Stimulated activated CD4-positive, alpha-beta T cell treated with anti-CD3 and anti-CD28 coated beads, Interleukin-1b, Interleukin-23, amount 100 ng/mL, for 4 hours (primary cell): ENCODE measurements at regions not wholly inside any gene's neighbourhood (a gene's known extent, or its start where the extent isn't known, plus 50 kb on each side); places are given as distances from the start of the nearest gene placed in this dataset.
"Not testable (repeated sequence)": the region's sequence is repeated elsewhere in the genome, so short reads cannot be mapped to it uniquely, and the experiment has no call there.

Source experiments
- DNase-seq, 2 donors: peaks; one replicate each; pipeline ENCODE4 v3.0.0-alpha.2; 2020; ENCODE audit warnings: low read depth in 2 of 2

DNA sequence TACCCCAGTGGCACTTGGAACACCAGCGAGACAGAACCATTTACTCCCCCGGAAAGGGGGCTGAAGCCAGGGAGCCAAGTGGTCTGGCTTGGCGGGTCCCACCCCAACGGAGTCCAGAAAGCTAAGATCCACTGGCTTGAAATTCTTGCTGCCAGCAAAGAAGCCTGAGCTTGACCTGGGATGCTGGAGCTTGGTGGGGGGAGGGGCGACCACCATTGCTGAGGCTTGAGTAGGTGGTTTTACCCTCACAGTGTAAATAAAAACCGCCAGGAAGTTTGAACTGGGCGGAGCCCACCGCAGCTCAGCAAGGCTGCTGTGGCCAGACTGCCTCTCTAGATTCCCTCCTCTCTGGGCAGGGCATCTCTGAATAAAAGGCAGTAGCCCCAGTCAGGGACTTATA is 62.8 kb downstream of the RPS24 start:
- not testable (repeated sequence) for DNase-seq

DNA sequence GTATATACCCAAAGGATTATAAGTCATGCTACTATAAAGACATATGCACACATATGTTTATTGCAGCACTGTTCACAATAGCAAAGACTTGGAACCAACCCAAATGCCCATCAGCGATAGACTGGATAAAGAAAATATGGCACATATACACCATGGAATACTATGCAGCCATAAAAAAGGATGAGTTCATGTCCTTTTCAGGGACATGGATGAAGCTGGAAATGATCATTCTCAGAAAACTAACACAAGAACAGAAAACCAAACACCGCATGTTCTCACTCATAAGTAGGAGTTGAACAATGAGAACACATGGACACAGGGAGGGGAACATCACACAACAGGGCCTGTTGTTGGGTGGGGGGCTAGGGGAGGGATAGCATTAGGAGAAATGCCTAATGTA is 68.9 kb downstream of the RPS24 start:
- DNase-seq: not testable (repeated sequence)

DNA sequence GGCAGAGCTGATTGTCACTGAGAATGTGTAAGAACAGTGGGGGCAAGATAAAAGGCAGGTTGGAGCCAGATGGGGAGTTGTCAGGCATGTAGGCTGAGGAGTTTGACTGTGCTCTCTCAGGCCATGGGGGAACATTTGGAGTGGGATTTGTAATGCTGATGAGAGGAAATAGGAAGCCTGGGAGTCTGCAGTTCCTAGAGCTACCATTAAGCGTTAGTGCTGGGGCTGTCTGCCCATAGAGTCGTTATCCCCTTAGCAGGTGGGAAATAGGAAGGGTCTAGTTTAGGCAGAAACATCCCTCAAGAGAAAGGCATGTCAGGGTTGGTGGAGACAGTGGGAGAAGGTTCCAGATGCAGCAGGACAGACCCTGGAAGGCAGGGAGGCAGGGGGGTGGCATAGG is 75.5 kb downstream of the RPS24 start:
- DNase-seq: no peak

DNA sequence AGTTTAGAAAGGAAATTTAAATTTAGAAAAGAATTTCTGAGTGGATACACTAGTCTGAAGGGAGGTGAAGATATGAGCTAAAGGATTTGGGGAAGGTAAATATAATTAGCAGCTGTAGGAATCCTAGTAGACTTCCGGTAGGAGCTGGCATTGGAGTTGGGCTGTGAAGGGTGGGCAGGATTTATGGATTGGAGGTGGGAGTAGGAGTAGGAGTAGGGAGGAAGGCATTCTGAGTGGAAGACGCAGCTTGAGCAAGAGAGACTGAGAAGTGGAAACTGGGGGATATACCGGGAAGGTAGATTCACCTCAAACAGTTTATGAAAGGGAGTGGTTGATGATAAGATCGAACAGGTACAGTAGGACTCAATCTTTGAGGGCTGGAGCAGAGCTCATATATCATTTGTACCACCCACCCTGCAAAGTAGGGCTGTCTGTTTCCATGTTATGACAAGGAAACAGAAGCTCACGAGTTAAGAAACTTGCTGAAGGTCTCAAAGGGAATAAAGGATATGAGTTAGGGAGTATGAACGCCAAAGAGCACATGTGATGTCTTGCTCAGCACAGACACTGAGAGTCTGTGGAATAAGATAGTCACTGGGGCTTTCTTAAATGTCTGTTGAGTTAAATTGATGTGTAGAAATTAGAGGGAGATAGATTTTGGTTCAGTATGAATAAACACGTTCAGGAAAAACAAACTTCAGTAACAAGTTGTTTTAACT is 81.6 kb downstream of the RPS24 start:
- DNase-seq: no peak

DNA sequence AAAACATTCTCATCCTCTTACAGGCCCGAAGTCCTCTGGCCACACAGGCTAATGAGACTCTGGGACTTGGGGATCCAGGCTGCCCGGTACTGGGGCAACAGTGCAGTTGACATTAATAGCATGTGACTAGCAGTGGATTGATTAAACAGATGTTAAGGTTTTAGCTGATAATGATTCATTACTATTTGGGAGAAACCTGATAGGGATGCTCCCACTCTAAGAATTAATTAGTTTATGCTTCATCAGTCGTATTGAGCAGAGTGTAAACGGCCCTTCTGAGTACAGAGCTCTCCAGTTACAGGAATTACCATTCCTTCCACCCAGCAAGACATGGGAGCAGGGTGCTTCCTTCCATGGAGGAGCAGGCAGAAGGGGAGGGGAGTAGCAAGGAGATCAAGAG is 82.7 kb downstream of the RPS24 start:
- no peak for DNase-seq

DNA sequence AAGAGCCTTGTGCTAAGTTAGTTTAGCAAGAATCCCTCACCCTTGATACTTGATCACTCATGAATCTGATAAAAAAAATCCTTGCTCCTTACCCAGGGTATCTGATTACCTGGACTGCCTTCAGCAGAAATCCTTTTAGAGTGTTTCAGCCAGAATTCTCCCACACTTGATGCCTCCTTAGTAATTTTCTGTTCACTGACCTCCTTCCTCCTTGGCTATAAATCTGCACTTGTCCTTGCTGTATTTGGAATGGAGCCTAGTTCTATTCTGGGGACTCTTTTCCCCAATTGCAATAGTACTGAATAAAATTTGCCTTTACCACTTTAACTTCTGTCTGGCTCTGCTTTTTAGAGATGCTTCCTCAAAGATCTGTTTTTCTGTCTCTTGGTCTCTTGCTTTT is 84.9 kb downstream of the RPS24 start:
- DNase-seq: no peak

DNA sequence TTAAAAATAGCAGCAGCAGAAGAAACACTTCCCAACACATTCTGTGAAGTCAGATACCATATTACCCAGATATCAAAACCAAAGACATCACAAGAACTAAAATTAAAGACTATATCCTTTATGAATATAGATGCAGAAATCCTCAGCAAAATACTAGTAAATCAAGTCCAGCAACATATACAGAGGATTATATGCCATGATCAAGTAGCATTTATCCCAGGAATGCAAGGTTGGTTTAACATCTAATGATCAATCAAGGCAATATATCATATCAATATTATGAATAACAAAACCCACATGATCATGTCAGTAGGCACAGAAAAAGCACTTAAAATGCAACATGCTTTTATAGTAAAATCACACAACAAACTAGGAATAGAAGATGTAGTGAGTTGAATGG is 88.1 kb downstream of the RPS24 start:
- no peak for DNase-seq

DNA sequence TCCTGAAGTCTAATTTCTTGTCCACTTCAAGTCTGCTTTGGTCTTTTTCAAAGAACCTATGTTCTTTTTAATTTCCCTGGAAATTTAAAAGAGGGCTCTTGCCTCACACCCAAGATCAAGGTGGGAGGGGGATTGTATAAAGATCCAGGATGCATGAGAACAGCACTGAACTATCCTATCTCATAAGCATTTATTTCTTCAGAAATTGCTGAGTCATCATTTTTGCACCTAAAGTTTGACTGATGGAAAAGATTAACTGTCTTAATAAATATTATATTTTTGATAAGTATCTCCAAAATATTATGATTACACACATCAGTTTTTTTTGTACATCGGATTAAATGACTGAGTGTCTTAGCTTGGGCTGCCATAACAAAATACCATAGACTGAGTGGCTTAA is 90.5 kb downstream of the RPS24 start:
- DNase-seq: no peak

DNA sequence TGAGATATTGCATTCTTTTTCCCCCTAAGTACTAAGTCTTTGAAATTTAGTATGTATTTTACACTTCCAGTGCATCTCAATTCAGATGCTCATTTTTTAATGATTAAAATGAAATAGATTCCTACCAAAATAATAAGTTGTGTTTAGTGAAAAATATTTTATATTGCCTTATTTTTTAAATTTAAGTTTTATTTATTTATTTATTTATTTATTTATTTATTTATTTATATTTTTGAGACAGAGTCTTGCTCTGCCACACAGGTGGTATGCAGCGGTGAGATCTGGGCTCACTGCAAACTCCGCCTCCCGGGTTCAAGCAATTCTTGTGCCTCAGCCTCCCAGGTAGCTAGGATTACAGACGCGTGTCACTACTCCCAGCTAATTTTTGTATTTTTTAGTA is 95.5 kb downstream of the RPS24 start:
- no peak for DNase-seq

DNA sequence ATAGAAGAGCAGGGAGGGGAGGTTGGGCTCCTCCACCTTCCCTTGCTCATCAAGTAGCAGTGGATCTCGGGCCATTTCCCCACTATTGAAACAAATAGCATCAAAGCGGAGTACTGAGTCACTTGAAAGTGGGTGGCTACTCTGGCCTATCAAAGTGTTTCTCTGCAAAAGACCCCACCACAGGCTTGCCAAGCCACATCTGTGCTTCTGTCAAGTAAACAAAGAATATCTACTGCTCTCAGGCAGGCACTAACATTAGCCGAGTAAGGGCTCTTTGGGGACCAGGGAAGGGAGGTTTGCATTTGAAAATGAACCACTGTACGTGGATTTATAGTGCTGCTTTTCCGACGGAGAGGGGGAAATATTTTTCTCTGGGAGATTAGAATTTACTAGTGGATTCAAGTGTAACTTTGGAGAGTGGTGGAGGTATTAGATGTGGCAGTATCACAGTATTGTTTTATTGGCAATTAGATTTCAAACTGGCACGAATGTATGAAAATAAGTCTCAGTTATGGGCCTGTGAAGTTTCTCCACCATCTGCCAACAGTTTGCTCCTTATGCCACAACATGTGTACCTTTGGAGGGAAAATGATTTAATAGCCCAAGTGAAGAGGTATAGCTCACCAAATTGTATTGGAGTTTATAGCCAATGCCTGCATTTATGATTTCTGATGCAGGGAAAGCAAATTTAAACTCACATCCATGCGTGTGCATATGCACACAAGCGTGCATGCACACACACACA is 97.5 kb downstream of the RPS24 start:
- DNase-seq: no peak

DNA sequence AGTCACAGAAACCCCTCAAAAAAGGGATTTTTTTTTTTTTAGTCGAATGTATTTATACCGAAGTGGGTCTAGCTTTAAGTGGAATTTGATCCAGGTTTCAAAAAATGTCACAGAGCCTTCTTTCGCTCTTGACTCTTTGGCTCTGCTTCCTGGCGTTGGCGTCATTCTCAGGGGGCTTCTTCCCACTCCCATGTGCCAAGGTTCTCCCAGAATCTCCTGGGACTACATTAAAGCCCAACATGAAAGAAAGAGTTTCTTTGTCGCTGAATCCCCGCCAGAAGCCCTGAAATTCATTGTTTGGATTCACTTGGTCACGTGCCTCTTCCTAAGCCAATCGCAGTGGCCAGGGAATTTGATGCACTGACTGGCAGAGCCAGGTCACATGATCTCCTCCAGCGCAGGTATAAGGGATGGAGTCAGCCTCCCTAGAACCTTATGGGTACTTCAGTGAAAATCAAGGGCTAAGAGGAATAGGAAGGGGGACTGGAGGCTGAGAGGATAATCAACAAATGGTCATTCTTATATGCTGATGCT is 101.2 kb downstream of the RPS24 start:
- no peak for DNase-seq

DNA sequence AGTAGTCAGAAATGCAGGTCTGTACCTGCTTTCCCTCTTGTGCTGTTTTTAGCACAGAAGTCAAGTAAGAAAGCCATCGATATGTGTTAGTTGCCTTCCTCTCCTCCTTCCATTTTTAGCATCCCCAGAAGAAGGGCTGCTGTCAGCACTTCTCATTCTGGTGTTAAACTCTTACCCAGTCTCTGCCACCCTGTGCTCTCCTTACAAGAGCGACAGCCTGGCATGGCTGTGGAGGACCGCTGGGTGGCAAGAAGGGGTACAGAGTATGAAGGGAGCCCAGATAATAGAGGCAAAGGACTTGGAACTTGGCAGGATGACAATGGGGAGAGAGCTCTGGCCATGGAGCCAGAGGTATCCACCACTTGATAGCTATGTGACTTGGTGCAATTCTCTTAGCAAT is 103.5 kb downstream of the RPS24 start:
- DNase-seq: no peak

DNA sequence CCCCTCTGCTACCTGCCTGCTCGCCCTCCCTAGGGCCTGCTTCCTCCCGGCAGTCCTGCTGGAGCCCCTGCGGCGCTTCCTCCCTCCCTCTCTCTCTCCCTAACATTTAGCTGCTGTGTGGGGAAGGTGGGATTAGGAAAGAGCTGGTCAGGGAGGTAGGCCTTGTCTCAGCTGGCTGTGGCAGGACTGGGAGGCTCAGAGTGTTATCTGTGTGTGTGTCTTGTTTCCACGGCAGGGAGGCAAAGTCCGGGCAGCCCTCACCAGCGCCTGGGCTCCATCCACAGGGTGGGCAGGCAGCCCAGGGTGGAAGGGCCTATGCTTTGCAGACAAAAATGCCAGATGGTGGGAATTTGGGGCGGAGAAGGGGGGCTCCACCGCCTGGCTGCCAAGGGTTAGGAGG is 105.7 kb downstream of the RPS24 start:
- DNase-seq: no peak

DNA sequence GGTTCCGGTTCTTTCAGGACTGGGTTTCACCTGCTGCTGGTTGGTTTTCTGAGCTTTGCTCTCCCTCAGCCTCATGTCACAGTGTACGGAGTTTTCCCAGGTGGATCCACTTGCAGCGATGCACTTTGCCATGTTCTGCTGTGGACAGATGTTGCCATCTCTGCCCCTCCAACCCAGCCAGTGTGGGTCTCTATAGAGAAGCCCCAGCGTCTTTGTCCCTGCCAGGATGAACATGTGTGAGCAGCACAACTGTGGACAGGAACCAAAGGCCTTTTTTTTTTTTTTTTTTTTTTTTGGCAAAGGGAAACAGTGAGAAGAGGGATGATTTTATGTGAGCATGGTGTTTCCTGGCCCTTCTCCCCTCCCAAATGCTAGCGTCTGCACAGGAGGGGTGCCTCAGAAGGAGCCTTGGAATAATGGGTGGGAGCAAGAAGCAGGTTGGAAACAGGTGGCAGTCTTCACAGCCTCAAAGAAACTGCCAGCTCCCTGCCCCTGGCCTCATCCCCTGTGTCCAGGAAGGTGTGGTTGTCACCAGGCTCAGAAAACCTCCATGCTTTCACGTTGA is 106.5 kb downstream of the RPS24 start:
- DNase-seq: no peak

DNA sequence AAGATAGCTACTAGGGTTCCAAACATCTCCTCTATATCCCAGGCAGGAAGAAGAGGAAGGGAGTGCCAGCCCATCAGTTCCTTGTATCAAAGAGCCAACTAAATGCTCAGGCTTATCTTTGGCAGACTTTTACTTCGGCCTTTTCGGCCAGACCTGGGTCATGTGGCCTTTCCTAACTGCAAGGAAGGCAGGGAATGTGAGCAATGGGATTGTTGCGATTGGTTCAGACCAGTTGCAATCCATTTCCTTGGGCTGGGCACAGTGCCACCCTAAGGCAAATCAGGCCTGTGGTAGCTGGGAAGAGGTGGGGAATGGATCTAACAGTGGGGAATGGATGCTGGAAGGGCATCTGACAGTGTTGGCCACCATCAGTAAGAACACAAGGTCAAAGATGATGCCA is 109.9 kb downstream of the RPS24 start:
- DNase-seq: no peak

DNA sequence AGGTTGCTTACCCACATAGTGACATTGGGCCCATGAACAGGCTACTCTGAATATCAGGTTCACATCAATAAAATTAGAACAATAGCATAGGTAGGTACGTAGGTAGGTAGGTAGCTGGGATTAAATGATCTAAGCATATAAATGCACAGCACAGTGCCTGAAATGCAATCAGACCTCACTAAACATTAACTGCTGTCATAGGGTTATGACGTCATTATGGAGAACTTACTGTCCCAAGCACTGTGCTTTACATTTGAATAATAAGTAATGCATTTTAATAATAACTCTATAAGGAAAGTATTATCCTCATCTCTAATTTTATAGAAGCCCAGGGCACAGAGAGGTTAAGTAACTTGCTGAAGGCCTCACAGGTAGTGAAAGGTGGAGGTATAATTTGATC is 112.5 kb downstream of the RPS24 start:
- DNase-seq: no peak

DNA sequence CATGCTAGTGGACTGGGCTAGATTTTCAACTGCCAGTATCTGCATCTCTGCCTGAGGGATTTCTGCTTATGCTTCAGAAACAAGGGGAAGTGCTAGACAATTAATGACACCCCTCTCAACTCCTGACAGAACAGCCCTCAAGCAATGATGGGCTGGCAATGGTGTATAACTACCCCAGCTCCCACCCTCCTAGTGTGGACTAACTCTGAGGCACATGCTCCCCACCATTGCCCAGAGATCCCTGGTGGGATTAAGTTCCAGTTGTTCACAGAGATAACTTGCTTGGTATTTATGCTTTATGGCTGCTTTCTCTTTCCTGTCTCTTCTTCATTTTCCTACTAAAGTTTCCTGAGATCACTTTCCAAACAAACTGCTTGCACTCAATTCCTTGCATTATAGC is 113.5 kb downstream of the RPS24 start:
- DNase-seq: no peak

DNA sequence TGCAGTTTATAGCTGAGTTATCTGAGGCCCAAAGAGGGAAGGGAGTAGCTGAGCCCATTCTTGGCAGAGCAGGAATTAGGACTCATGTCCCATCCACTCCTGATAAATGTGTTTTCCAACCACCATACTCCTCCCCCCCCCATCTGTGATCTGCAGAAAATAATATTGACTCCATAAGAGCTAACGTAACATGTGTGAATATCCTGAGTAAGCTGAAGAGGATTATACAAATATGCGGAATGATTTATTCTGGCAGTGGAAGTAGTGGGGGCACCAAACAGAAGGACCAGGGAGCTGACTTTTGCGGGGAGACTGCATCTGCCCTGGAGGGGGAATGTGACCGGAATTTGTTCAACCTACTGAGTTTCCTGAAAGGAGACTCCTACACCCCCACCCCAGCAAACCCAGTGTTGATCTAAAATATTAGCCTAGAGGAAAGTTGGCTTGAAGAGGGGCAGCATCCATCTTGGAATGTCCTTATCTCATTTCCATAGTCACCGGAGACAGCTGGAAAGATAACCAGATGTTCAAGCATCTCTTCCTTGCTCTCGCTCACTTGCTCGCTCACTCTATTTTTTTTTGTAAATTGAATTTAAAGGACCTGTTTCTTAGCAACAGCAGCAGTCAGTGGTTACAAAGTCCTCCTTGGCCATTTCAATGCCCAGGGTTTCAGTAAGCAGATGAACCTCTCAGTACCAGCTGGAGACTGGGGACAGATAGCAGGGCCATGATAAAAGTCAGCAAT is 114.7 kb downstream of the RPS24 start:
- no peak for DNase-seq

DNA sequence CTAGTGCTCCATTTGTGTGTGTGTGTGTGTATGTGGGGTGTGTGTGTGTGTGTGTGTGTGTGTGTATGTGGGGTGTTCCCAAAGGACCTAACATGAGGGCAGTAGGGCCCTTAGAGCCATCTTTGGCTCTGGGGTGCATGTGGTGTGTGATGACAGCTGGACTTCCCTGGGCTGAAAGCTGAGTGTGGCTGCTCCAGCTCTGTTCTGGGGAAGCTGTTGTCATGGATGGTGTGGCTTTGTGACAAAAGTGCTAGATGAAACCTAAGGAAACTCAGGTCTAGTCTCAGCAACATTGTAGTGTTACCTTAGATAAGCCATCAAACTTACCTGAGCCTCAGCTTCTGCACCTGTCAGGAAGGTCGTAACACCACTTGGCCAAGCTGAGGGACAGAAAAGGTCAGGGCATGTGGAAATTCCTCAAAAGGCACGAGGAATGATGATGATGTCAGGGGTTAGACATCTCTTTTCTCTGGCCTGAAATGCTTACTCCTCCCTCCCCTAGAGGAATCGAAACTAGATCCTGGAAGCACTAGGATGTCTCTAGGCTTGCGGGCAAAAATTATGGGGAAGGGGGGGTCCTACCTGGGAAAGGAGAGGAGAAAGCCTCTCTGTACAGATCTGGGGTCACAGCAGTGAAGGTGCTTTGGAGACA is 115.4 kb downstream of the RPS24 start:
- DNase-seq: no peak

DNA sequence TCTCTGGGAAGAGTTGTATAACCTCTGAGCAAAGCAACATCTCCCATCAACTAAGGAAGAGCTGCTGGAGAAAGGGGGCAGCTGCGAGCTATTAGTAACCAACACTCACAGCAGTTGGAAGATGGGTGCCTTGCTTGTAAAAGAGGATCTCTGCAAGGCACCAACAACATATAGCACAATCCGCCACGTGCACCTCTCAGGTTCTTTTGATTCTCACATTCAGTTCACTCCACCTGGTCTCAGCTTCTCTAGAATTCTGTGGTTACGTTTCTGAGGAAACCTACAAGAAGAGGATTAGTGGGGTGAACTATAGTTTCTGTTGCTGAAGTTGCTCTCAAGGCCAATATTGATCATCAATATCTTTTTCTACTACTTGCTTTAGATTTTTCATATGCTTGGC is 117.1 kb downstream of the RPS24 start:
- no peak for DNase-seq

DNA sequence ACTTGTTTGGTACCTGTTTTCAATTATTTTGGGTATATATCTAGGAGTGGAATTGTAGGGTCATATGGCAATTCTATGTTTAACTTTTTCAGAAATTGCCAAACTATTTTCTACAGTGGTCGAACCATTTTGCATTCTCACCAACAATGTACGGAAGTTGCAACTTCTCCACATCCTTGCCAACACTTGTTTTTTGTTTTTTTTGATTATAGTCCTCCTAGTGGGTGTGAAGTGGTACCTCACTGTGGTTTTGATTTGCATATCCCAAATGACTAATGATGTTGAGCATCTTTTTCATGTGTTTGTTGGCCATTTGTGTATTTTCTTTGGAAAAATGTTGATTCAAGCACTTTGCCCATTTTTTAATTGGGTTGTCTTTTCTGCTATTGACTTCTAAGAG is 122.1 kb downstream of the RPS24 start:
- DNase-seq: no peak

DNA sequence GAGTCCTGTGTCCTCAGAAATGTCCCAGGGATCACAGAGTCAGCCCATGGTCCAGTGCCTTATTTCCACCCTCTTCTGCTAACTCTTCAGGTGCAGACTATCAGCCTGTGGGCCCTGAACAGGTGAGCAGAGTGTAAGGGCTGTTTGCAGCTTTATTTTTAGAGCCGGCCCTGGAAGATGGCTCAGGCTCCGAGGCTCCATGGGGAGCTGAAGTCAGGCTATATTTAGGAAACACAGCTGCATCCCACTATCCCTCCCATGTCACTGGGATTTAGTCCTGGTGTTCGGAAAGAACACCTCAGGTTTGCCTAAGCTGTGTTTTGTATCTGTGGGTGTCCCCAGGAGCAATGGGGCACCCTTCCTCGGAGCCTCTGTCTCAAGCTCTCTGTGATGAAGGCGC is 126.9 kb downstream of the RPS24 start:
- DNase-seq: no peak
